DMS 273 treated with DMSO at 0.1 percent for 48 hours (cell line): ENCODE measurements at regions not wholly inside any gene's neighbourhood (a gene's known extent, or its start where the extent isn't known, plus 50 kb on each side); places are given as distances from the start of the nearest gene placed in this dataset.
"Not testable (repeated sequence)": the region's sequence is repeated elsewhere in the genome, so short reads cannot be mapped to it uniquely, and the experiment has no call there.

Experiments used
- DNase-seq: peaks from one replicate; lab custom pipeline; 2025; lab: John Stamatoyannopoulos, UW

DNA sequence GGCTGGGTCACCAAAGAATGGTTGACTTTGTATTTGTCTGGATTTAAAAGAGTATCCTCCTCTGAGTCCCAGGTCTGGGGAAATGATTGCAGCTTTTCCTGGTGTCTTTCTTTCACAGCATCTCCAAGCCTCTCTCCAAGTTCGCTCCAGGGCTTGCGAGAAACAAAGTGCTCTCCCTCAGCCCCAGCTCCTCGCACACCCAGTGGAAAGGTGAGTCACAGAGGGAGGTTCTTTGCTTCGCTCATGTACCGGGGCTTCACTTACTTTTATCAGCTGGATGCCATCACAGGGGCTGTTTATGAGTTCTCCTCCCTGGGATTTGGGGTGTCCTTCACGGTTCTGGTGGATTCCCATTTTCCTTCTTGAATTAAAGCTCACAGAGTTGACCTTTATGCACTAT, 252.2 kb upstream of the PLPP4 start:
- DNase-seq: no peak

DNA sequence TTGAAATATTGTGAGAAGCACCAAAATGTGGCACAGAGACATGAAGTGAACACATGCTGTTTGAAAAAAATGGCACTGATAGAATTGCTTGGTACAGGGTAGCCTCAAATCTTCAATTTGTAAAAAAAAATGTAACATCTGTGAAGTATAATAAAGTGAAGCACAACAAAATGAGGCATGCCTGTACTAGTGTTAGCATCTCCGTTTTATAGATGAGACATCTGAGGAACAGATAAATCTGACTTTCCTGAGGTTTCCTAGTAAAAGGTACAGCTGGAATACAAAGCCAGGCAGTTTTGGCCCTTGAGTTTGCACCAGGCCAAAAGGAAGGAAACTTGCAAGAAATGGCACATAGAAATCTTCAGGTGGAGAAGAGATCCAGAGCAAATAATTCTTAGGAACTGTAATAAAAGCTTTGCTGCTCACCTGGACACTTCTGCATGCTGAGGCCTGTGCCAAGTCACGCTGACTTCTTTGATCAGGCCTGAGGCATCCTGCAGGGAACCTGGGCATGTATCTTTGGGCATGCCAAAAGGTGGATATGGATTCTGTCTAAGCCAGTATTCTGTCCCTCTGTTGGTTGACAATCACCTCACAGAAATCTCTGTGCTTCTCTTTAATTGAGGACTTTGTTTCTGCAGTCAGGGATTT, 251.5 kb upstream of the PLPP4 start:
- DNase-seq: no peak

DNA sequence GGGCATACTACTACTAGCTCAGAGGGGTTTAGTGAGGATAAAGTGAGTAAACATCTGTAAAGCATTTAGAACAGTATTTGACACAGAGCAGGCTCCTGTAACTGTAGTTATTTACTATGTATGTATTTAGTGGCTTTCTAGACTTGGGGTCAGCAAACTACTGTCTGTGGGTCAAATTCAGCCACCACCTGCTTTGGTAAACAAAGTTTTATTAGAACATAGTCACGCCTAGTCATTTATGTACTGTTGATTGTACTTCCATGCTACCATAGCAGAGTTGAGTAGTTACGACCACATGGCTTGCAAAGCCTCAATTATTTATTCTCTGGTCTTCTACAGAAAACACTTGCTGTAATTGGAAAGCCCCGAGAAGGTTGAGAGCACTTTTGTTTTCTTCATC, 248.5 kb upstream of the PLPP4 start:
- no peak for DNase-seq

DNA sequence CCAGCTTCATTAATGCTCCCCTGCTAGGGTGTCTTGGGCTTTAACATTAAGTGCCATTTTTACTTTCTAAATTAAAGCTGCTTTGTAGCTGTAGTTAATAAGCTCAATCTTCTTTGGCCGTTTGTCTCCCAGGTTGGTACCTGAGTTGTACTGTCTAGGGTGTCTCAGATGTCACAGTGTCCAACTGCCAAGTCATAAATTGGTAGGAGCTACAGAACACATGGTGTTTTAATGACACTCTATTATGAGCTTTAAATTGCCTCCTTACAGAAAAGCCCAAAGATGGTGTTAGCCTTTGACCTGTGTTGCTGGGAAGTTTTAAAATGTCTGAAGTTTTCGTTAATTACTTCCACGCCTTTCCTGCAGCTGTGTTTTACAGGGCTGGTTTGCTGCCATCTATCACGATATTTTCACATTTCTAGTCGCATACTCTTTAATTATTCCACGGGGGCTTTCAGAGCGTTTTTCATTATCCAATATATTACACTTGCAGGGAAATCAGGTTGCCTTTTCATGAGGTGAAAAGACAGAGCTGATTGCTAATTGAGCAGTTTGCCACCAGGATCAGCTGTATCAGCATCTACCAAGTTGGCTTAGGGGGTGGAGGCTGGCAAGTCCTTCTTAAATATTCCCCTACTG, 247.8 kb upstream of the PLPP4 start:
- DNase-seq: no peak

DNA sequence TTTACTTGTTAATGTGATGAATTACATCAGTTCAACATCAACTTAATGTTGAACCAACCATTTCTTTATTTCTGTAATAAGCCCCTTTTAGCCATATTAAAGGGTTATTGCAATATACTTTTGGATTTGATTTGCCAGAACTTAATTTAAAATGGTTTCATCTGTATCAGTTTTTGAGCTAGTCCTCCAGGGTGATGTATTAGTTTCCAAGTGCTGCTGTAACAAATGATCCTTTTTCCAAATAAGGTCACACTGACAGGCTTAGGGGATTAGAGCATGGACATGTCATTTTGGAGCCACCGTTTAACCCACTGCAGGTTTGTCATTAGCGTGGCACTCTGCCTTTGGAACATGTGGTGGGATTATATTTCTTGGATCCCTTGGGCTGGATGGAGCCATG, 244.8 kb upstream of the PLPP4 start:
- no peak for DNase-seq

DNA sequence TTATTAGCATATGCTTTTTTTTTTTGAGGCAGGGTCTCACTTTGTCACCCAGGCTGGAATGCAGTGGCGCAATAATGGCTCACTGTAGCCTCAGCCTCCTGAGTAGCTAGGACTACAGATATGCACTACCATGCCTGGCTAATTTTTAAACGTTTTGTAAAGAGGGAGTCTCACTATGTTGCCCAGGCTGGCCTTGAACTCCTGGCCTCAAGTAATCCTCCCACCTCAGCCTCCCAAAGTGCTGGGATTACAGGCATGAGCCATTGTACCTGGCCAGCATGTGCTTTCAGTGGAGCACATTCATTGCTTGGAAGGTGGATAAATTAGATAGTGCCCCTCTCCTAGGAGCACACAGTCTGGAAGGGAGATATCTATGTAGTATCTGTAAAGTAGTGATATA, 243.7 kb upstream of the PLPP4 start:
- not testable (repeated sequence) for DNase-seq

DNA sequence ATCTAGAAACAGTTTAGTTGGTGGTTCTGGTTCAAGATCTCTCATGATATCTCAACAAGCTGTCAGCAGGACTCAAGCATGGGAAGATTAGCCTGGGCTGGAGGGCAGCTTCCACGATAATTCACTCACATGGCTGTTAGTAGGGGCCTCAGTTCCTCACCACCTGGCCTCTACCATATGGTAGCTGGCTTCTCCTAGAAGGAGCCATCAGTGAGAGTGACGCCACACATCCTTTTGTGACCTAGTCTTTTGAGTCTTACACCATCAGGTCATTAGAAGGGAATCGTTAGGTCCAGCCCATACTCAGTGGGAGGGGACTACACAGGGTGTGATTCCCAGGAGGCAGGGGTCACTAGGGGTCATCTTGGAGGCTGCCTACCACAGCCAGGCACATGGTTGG, 239.3 kb upstream of the PLPP4 start:
- DNase-seq: peak; percentile 28

DNA sequence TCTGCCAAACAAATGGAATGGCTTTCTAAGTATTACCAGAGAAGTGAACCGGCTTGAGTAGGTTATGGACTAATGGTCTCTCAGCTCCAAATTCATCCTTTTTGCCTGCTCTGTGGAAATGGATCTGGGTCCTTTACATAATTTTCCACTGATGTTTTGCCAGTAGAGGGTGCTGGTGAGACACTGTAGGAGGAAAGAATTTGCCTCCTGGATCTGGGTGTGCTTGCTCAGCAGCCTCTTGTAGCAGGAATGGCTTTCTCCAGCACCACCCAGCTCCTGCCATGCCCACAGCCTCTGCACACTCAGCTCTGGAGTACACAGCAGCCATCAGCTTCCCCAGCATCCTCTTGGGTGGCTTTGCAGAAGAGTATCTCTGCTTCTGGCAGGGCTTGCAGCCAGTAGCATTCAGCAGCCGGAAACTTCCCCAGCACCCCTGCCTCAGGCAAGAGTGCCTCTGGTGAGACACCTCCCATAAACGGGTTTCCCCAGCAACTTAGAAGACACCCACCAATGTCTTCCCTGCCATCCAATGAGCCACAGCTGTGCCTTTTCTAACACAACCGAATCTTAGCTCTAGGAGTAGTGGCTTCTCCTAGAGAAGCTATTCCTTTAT, 235.0 kb upstream of the PLPP4 start:
- no peak for DNase-seq

DNA sequence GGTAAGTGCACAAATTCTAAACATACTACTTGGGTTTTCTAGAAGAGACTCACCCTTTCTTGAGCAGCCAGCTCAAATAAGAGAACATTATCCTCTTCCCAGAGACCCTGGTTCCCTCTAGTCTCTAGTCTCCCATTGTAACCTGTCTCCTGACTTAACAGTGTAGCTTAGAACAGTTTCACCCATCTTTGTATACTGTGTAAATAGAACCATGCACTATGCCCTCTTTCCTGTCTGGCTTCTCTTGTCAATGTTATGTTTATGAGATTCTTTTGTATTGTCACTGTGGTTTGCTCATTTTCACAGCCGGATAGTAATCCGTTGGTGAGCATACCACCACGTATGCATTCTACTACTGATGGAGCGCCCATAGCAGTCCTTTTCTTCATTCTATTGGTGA, 227.4 kb upstream of the PLPP4 start:
- no peak for DNase-seq

DNA sequence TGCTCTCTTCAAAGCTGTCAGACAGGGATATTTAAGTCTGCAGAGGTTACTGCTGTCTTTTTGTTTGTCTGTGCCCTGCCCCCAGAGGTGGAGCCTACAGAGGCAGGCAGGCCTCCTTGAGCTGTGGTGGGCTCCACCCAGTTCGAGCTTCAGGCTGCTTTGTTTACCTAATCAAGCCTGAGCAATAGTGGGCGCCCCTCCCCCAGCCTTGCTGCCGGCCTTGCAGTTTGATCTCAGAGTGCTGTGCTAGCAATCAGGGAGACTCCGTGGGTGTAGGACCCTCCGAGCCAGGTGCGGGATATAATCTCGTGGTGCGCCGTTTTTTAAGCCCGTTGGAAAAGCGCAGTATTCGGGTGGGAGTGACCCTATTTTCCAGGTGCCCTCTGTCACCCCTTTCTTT, 217.3 kb upstream of the PLPP4 start:
- DNase-seq: not testable (repeated sequence)

DNA sequence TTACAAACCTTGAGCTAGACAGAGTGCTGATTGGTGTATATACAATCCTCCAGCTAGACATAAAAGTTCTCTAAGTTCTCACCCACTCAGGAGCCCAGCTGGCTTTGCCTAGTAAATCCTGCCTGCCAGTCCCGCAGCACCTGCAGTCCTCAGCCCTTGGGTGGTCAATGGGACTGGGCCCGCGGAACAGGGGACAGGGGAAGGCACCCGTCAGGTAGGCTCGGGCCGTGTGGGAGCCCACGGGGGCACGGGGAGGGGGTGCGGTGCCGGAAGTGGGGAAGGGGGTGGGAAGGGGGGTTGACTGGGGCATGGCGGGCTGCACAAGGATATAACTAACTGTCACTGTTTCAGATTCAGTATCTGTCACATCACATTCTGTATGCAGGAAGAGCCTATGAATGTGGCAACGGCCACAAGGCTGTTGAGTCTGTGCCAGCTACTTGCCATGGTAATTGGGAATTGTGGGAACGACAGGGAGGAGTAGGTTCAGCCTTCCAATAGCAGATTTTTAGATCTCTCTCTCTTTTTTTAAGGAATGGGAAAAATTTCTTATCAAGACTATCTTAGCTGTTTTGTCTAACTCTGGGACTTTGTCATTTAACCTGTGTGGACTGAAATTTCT, 205.1 kb upstream of the PLPP4 start:
- no peak for DNase-seq

DNA sequence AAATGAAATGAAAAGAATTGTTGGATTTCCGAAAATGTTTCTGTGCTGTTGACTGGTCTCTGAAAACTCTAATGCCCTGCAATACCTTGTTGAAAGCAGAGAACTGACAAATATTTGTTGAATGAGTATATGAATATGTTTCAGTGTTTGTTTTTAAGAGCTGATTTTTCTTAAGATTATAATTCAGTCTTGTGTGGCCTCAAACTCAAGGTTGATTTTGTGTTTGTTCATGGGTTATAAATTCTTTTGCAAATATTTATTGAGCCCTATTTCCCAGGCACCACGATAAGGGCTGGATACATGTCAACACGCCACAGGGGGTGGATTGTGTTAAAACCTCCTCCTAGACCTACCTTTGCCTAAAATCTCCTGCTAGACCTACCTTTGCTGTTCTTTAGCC, 203.9 kb upstream of the PLPP4 start:
- DNase-seq: no peak

DNA sequence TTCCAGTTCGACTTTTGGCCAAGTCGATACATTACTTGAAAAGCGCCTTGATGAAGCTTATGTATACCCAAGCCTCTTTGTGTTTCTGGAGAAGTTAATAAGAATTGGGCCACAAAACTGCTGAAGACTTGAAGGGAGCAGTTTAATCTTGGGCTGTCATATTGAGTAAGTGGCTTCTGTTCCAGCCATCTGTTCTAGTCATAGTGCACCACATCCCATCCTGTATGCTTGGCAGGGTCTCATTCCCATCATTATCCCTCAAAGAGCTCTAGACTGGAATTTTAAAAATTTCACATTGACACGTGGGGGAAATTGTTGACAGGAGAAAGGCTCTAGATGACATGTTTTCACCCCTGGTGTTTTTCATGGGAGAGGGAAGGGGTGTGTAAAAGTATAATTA, 196.6 kb upstream of the PLPP4 start:
- DNase-seq: peak; percentile 1

DNA sequence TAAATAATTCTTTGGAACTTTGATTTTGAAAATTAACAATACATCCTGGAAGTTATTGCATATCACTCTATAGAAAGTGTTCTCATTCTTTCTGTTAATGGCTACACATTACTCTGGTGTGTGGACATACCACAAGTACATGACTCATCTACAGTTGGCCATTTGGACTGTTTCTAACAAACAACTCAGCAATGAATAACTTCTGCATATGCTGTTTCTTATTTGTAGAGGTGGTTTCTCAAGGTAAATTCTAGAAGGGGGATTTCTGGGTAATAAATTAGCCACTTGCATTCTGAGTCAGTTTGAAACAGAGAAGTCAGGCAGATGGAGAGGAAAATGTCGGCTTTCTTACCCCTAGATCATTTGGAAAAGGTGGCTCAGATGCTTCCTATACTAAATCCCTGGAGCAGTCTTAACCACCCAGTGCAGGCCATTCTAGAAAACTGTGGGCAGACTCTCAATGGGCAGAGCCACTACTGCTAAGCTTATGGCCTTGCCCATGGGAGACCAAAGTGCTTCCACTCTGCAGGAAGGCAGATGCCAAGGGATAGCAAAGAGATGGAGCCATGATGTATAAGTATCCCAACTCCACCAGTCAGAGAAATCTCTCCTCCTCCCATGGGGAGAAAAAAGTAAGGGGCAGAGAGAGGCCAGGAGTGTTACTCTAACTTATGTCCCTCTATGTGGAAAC, 194.0 kb upstream of the PLPP4 start:
- DNase-seq: no peak

DNA sequence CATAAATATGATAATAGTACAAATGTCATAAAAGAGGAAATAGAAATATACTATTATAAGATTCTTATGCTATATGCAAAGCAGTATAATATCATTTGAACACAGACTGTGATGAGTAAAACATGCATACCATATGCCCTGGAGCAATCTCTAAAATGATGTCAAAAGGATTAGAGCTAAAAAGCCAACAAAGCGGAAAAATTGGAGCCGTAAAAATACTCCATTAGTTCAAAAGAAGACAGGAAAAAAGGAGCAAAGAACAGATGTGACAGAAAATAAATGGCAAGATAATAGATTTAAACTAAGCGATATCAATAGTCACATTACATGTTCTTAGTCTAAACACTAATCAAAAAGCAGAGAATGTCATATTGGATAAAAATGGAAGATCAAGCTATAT, 191.0 kb upstream of the PLPP4 start:
- no peak for DNase-seq

DNA sequence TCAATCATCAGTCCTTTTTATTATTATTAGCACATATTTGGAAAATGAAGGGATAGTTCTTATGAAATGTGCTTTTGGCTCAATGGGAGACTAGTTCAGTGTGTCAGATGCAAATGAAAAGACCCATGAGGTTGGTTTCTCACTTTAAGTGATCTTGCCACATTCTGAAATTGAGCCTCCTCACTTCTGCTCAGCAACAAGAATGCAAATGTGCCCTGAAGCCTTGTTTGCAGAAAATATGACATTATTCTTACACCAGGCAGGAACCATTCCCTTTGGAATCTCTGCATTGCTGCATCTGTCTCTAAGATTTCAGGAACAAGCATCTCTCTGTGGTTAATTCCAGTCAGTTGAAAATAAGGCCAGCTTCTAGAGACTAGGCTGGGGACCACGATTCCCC, 186.1 kb upstream of the PLPP4 start:
- no peak for DNase-seq

DNA sequence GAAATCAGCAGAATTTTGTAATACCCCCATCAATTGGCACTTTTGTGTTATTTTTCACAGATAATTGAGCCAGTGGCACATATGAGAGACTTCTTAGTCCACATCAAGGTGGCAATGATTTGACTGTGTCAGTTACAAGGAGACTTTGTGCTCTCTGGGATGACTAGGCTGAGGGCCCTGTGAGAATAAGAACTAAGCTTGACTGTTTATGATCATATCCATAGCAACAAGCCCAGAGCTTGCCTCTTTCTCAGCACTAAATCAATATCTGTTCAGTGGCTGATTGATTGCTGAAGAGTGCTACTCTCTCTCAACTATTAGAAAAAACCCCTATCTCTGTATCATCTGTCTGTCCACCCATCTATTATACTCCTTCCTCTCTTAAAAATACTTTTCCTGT, 185.3 kb upstream of the PLPP4 start:
- no peak for DNase-seq

DNA sequence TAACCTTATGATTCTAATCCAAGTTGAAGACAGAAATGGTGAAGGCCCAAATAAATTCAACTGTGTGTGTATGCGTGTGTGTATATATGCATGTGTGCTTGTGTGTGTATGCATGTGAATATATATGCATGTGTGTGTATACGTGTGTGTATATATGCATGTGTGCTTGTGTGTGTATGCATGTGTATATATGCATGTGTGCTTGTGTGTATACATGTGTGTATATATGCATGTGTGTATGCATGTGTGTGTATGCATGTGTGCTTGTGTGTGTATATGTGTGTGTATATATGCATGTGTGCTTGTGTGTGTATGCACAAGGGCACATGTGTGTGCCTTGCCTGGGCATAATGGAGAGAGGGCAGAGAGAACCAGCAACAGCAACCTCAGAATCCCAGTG, 184.7 kb upstream of the PLPP4 start:
- no peak for DNase-seq

DNA sequence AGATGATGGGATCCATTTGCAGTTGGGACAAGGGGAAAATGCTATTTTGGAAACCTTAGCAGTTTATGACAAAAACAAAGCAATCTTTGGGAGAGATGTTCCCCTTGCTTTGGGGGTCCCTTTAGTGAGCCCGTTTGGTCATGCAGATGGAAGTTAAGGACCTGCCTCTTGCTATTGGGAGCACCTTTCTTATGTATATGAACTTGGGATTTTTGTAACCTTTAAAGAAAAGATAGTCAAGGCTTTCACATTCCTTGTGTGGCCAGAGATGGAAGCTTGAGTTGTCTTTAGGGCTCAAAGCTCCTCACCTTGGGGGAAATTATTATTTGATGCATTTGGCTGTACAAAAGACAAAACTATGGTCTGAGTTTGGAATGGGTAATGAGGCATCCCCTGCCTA, 179.0 kb upstream of the PLPP4 start:
- no peak for DNase-seq

DNA sequence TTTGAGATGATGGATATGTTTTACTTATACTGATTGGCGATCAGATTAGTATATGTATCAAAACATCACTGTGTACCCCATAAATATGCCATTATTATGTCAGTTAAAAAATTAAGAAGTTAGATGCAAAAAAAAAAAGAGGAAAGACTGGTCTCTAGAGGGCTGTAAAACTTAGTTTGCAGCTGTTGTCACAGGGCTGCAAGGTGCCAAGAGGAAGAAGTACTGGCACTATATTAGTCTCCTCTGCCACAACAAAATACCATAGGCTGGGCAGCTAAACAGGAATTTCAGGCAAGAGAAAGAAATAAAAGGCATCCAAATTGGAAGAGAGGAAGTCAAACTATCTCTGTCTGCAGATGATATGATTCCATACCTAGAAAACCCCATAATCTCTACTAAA, 177.8 kb upstream of the PLPP4 start:
- no peak for DNase-seq

DNA sequence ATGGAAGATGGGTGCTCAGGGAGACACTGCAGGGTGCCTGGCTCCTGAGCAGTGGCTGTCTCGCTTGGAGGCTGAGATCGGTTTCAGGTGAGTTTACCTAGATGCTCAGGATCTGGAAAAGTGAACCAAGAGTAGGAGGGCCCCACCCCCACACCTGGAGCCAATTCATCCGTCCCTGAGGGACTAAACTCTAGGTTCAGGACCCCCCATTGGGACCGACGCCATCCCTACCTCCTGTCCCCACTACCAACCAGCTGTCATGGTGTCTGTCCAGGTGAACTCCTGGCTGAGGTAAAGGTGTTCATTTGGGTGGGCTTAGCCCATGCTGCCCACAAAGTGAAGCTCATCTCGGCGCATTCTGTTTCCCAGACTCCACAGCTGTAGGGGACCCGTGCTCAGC, 174.6 kb upstream of the PLPP4 start:
- DNase-seq: no peak

DNA sequence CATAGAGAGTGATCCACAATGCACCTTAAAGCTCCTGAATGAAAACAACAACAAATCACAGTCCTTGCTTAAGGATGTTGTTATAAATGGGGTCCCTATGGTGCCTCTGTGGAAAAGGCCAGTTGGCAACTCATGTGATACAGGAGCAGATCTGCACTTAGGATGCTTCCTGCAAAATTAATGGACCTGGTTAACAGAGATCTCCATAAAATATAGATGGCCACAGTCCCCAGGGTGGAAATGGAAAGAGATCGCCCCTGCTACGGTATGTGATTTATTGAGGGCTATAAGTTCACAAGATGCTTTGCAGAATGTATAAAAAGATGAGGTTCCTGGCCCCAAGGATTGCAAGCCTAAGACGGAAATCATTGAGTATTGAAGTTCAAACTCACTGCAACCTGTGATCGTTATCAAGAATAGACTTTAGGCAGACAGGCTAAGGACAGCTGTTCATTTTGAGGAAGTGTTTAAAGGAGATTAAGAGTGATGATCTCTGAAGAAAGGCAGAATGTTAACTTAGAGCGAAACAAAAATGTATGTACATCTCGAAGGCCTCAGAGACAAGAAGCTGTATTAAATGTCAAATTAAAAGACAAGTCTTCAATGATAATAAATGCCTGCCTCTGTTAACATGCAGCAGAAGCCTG, 174.1 kb upstream of the PLPP4 start:
- no peak for DNase-seq
